Heart left ventricle (tissue), 16 donors: ENCODE measurements at regions not wholly inside any gene's neighbourhood (a gene's known extent, or its start where the extent isn't known, plus 50 kb on each side); places are given as distances from the start of the nearest gene placed in this dataset.

Experiments used
- ATAC-seq, 4 donors: fragments of 200-7000 bp; cut with Tn5 transposase; one replicate each; pipeline ENCODE4 v1.9.1; 2020 to 2022; ENCODE audit warnings: moderate library complexity in 4 of 4, mild to moderate bottlenecking in 3 of 4, moderate number of reproducible peaks in 1 of 4
- DNase-seq, 5 donors: peaks; one replicate each; pipeline ENCODE4 v3.0.0-alpha.2; 2020
- H3K27ac ChIP-seq, 12 donors: fragments of 200-600 bp; sonication (generic) in 4 of 12; one replicate each; pipeline versions ENCODE4 v1.5.0 to v1.8.0; 2016 to 2022; ENCODE audit warnings: mild to moderate bottlenecking in 2 of 12
- H3K27me3 ChIP-seq, 9 donors: fragments of 200-600 bp; sonication (generic) in 2 of 9; one replicate each; pipeline versions ENCODE4 v1.5.1 to v1.8.0; 2016 to 2022; ENCODE audit warnings: mild to moderate bottlenecking in 3 of 9
- H3K36me3 ChIP-seq, 9 donors: fragments of 200-600 bp; sonication (generic) in 2 of 9; one replicate each; pipeline versions ENCODE4 v1.5.0 to v1.8.0; 2018 to 2022; ENCODE audit warnings: mild to moderate bottlenecking in 2 of 9
- H3K4me1 ChIP-seq, 12 donors: fragments of 200-600 bp; sonication (generic) in 4 of 12; one replicate each; pipeline versions ENCODE4 v1.5.0 to v1.8.0; 2016 to 2022; ENCODE audit warnings: mild to moderate bottlenecking in 3 of 12
- H3K4me3 ChIP-seq, 12 donors: fragments of 200-600 bp; sonication (generic) in 4 of 12; one replicate each; pipeline versions ENCODE4 v1.5.0 to v1.8.0; 2017 to 2022; ENCODE audit warnings: mild to moderate bottlenecking in 9 of 12, moderate library complexity in 4 of 12
- H3K9me3 ChIP-seq, 12 donors: fragments of 200-600 bp; sonication (generic) in 4 of 12; one replicate each; pipeline versions ENCODE4 v1.5.0 to v1.8.0; 2016 to 2022; ENCODE audit warnings: mild to moderate bottlenecking in 1 of 12
- CTCF ChIP-seq, 12 donors: fragments of 200-600 bp; sonication (generic) in 4 of 12; IDR thresholded peaks; one replicate each; pipeline versions ENCODE4 v1.5.0 to v1.8.0; 2018 to 2022; ENCODE audit warnings: antibody characterized with exemption in 12 of 12, mild to moderate bottlenecking in 5 of 12
- POLR2A ChIP-seq, 2 donors: fragments of 450-650 bp; IDR thresholded peaks; one replicate each; pipeline ENCODE4 v1.6.1; 2017; ENCODE audit warnings: antibody characterized with exemption in 2 of 2, mild to moderate bottlenecking in 2 of 2, moderate library complexity in 2 of 2
- WGBS, 4 donors: extraction: QIAGEN DNeasy Blood & Tissue Kit in 2 of 4; methylation state at CpG; one replicate each; pipeline versions ENCODE4 v1.1.5 to v1.1.7; 2013 to 2018; 5-methylcytosine and 5-hydroxymethylcytosine counted together
- intact Hi-C, 10 donors: fragments of 100-400 bp; cut with DNase I; formaldehyde crosslinking; loops; one replicate each; pipeline versions ENCODE4 v1.11.1 to v1.14.2; 2022
- donor health status: ischemic (EF 13 %, LVEDD 7.1; RV severe dilation, severe dysfunction).
- donor health status: healthy with polysubstance abuse.
- donor health status: DM: no; HTN: yes; CAD: no.
- donor health status: DM: no; HTN: no; CAD: no.
- donor health status: ischemic (EF 25% LVEDD 6.9; RV normal size, moderate dysfunction).
- donor health status: ischemic (EF 25% LVEDD 5.7; RV mildly dilated, moderate dysfunction).
- donor health status: healthy.
- donor health status: DM: yes; HTN: yes; CAD: no.
- donor health status: ischemic (EF 35%, LVEDD 5.7; RV mildly dilated, moderate dysfunction).
- donor health status: nonischemic (EF 11% LVEDD 7.7; RV severe dilation, severe dysfunction).
- donor health status: DM: yes; HTN: yes; CAD: no.
- donor health status: PGD.
- donor health status: ischemic (EF 29% LVEDD 5.4; RV normal size, mild dysfunction).
- donor health status: nonischemic (EF 23%, LVEDD 6.1; RV moderate dilation, normal function).

GRCh38 chr2:20110876-20111275, 59.4 kb upstream of the LAPTM4A start:
- TF ChIP-seq CTCF (IDR thresholded peaks at IDR 0.05) (no peak), POLR2A (IDR thresholded peaks at IDR 0.05) (no peak)
- Histone ChIP-seq H3K27me3 (peaks cover 0 to 11% (median 4%) of the 10 kb centered on the region in 9 donors), H3K9me3 (peaks cover 0 to 4% (median 0%) of the 10 kb centered on the region in 12 donors), H3K36me3 (no peaks in the 10 kb centered on the region), H3K27ac (no peak overlapping the region), H3K4me1 (peaks cover 0 to 16% (median 8%) of the 10 kb centered on the region in 12 donors), H3K4me3 (no peak overlapping the region)
- ATAC-seq = no peak
- no peak for DNase-seq
- 67 to 81% (median 73%) methylated on average over 7 of the region's 7 CpGs for WGBS, 4 donors
- intact Hi-C loops = no loop called here

- Histone ChIP-seq H3K4me1 (peaks cover 0 to 16% (median 8%) of the 10 kb centered on the region in 12 donors), H3K36me3 (no peaks in the 10 kb centered on the region), H3K27me3 (peaks cover 0 to 15% (median 4%) of the 10 kb centered on the region in 9 donors), H3K27ac (no peak overlapping the region), H3K9me3 (peaks cover 0 to 4% (median 0%) of the 10 kb centered on the region in 12 donors), H3K4me3 (no peak overlapping the region)
- intact Hi-C loops = no loop called here
- DNase-seq (no peak), ATAC-seq (no peak)
- 91 to 98% (median 96%) methylated on average over 3 of the region's 3 CpGs for WGBS, 4 donors
- TF ChIP-seq POLR2A (IDR thresholded peaks at IDR 0.05) = no peak
- no peak for TF ChIP-seq CTCF (IDR thresholded peaks at IDR 0.05)
Observed at GRCh38 chr2:20110383-20110782, 59.0 kb upstream of the LAPTM4A start.

- Histone ChIP-seq H3K36me3 (no peaks in the 10 kb centered on the region), H3K27me3 (peaks cover 0 to 15% (median 4%) of the 10 kb centered on the region in 9 donors), H3K4me1 (peaks cover 0 to 9% (median 5%) of the 10 kb centered on the region in 12 donors), H3K9me3 (peaks cover 0 to 4% (median 0%) of the 10 kb centered on the region in 12 donors), H3K27ac (no peak overlapping the region), H3K4me3 (no peak overlapping the region)
- DNase-seq (no peak), ATAC-seq (no peak)
- TF ChIP-seq CTCF (IDR thresholded peaks at IDR 0.05) (no peak), POLR2A (IDR thresholded peaks at IDR 0.05) (no peak)
- 88 to 92% (median 92%) methylated on average over 5 of the region's 5 CpGs for WGBS, 4 donors
- intact Hi-C loops = loop anchor here in 6 of 10 donors (2.0 to 10.0 kb wide), 4 partner anchors 112 to 536 kb away; partner anchors contain the start of gene SDC1 (in 4 of the 6)
Observed at GRCh38 chr2:20108655-20109396, 57.4 kb upstream of the LAPTM4A start.

- 87 to 92% (median 90%) methylated on average over 5 of the region's 5 CpGs for WGBS, 4 donors
- ATAC-seq (no peak), DNase-seq (no peak)
- peaks cover 0 to 7% (median 0%) of the 10 kb centered on the region in 12 donors for H3K4me1 ChIP-seq
- H3K27me3 ChIP-seq = peaks cover 0 to 15% (median 4%) of the 10 kb centered on the region in 9 donors
- TF ChIP-seq POLR2A (IDR thresholded peaks at IDR 0.05) (no peak), CTCF (IDR thresholded peaks at IDR 0.05) (no peak)
- no peaks in the 10 kb centered on the region for H3K36me3 ChIP-seq
- intact Hi-C loops = loop anchor here in 6 of 10 donors (2.0 to 10.0 kb wide), 4 partner anchors 113 to 537 kb away; partner anchors contain the start of gene SDC1 (in 4 of the 6)
- peaks cover 0 to 4% (median 0%) of the 10 kb centered on the region in 12 donors for H3K9me3 ChIP-seq
- no peak overlapping the region for H3K4me3 ChIP-seq
- no peak overlapping the region for H3K27ac ChIP-seq
Observed at GRCh38 chr2:20107776-20108175, 56.3 kb upstream of the LAPTM4A start.
